ENCODE measurements at regions not wholly inside any gene's neighbourhood (a gene's known extent, or its start where the extent isn't known, plus 50 kb on each side); places are given as distances from the start of the nearest gene placed in this dataset.

DNA sequence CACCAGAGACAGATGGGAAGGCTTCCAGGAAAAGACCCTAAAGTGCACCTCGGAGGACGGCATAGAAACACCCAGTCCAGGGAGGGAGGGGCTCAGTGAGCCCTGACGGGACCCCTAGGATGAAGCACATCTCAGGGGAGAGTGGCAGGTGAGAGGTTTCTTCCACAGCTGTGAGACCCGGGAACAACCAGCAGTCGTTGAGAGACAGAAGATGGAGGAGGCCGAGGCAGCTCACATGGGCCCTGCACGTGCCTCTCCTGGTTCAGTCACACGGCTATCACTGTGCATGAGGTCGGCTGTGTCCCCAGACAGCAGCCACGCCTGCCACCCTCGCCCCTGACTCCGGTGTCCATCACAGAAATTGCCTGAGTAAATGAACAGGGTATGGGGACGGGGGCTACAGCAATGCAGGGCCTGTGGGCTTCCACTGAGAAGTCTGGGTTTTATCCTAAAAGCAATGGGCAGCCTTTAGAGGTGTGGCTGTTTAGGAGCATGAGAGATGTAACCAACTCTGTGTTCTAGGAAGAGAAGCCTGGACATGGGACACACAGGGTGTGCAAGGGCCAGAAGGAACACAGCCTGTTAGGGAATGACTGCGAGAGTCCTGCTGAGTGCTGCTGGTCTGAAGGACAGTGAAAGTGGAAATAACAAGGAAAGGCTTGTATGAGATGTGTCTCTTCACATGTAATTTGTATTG, 102.0 kb downstream of the TMEM18 start:
- TF ChIP-seq, protein P1, sequence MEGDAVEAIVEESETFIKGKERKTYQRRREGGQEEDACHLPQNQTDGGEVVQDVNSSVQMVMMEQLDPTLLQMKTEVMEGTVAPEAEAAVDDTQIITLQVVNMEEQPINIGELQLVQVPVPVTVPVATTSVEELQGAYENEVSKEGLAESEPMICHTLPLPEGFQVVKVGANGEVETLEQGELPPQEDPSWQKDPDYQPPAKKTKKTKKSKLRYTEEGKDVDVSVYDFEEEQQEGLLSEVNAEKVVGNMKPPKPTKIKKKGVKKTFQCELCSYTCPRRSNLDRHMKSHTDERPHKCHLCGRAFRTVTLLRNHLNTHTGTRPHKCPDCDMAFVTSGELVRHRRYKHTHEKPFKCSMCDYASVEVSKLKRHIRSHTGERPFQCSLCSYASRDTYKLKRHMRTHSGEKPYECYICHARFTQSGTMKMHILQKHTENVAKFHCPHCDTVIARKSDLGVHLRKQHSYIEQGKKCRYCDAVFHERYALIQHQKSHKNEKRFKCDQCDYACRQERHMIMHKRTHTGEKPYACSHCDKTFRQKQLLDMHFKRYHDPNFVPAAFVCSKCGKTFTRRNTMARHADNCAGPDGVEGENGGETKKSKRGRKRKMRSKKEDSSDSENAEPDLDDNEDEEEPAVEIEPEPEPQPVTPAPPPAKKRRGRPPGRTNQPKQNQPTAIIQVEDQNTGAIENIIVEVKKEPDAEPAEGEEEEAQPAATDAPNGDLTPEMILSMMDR (IDR thresholded peaks at IDR 0.05): no peak
- TF ChIP-seq POLR2A (IDR thresholded peaks at IDR 0.05): no peak
